ENCODE measurements at regions not wholly inside any gene's neighbourhood (a gene's known extent, or its start where the extent isn't known, plus 50 kb on each side); places are given as distances from the start of the nearest gene placed in this dataset.

DNA sequence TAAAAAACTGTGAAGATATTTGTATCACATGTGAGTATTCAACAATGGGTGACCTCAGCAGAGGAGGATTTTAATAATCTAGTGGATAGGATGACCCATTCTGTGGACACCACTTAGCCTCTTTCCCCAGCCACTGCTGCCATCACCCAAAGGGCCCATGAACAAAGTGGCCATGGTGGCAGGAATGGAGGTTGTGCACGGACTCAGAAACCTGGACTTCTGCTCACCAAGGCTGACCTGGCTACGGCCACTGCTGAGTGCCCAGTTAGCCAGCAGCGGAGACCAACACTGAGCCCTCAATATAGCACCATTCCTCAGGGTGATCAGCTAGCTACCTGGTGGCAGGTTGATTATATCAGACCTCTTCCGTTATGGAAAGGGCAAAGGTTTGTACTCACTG lies 1410.4 kb upstream of the CDH9 start:
- no peaks in the 10 kb centered on the region for H4K20me1 ChIP-seq (ENCODE audit: control insufficient read depth, insufficient read depth, insufficient read length)
- no peak overlapping the region for H3T11ph ChIP-seq (ENCODE audit: low read length)
- H3K79me2 ChIP-seq (ENCODE audit: insufficient read depth, low read length): no peaks in the 10 kb centered on the region
- H3K27me3 ChIP-seq (ENCODE audit: insufficient read depth, low read length): no peaks in the 10 kb centered on the region
- no peak overlapping the region for H3K4me3 Mint-ChIP-seq
- no peak overlapping the region for H3K56ac ChIP-seq (ENCODE audit: insufficient read length, low read depth, low read length)
- no peaks in the 10 kb centered on the region for H3K79me1 ChIP-seq (ENCODE audit: insufficient read depth, low read depth, low read length, poor library complexity, severe bottlenecking)
- H2AK5ac ChIP-seq (ENCODE audit: insufficient read length, low read length): no peak overlapping the region
- no peak overlapping the region for H3K9ac ChIP-seq (ENCODE audit: extremely low read depth, insufficient read length, low read length)
- no peak overlapping the region for H2BK15ac ChIP-seq (ENCODE audit: low read depth, low read length)
- no peaks in the 10 kb centered on the region for H3K4me1 ChIP-seq (ENCODE audit: insufficient read depth, low read length)
- no peak overlapping the region for H3K23ac ChIP-seq (ENCODE audit: insufficient read length, low read depth, low read length)
- no peaks in the 10 kb centered on the region for H3K27me3 Mint-ChIP-seq (ENCODE audit: low read depth)
- H4K91ac ChIP-seq (ENCODE audit: insufficient read length, low read depth, low read length): no peak overlapping the region
- H3K27ac ChIP-seq (ENCODE audit: insufficient read length, low read depth, low read length): no peak overlapping the region
- H3K4ac ChIP-seq (ENCODE audit: low read depth, low read length): no peak overlapping the region
- no peaks in the 10 kb centered on the region for H3K4me1 Mint-ChIP-seq
- H3K18ac ChIP-seq (ENCODE audit: insufficient read length, low read depth, low read length): no peak overlapping the region
- H3K23me2 ChIP-seq (ENCODE audit: insufficient read length, low read depth, low read length, poor library complexity, severe bottlenecking): no peaks in the 10 kb centered on the region
- H3K14ac ChIP-seq (ENCODE audit: insufficient read depth, low read length): no peak overlapping the region
- H3K9me3 Mint-ChIP-seq: peaks cover 10 to 11% of the 10 kb centered on the region in 2 experiments
- WGBS (ENCODE audit: extremely low coverage, insufficient read length, low lambda C conversion rate): no CpG with 5 or more reads among the region's 4 CpGs
- no peak overlapping the region for H2AFZ ChIP-seq (ENCODE audit: low read length)
- H3K27ac Mint-ChIP-seq: no peak overlapping the region
- H2BK120ac ChIP-seq (ENCODE audit: low read depth, low read length, poor library complexity, severe bottlenecking): no peak overlapping the region
- no peak overlapping the region for H3K4me2 ChIP-seq (ENCODE audit: insufficient read depth, insufficient read length, low read length)
- no peak for DNase-seq
- no peak overlapping the region for H2BK12ac ChIP-seq (ENCODE audit: insufficient read length, low read depth, low read length)
- H2BK5ac ChIP-seq (ENCODE audit: insufficient read length, low read length): no peak overlapping the region
- no peak overlapping the region for H4K5ac ChIP-seq (ENCODE audit: insufficient read length, low read depth, low read length)
- H4K8ac ChIP-seq (replicated peaks; ENCODE audit: insufficient read length, low read depth, low read length): no peak overlapping the region
- no peak overlapping the region for H2BK20ac ChIP-seq (ENCODE audit: low read depth, low read length, poor library complexity, severe bottlenecking)
- TF ChIP-seq, protein P1, sequence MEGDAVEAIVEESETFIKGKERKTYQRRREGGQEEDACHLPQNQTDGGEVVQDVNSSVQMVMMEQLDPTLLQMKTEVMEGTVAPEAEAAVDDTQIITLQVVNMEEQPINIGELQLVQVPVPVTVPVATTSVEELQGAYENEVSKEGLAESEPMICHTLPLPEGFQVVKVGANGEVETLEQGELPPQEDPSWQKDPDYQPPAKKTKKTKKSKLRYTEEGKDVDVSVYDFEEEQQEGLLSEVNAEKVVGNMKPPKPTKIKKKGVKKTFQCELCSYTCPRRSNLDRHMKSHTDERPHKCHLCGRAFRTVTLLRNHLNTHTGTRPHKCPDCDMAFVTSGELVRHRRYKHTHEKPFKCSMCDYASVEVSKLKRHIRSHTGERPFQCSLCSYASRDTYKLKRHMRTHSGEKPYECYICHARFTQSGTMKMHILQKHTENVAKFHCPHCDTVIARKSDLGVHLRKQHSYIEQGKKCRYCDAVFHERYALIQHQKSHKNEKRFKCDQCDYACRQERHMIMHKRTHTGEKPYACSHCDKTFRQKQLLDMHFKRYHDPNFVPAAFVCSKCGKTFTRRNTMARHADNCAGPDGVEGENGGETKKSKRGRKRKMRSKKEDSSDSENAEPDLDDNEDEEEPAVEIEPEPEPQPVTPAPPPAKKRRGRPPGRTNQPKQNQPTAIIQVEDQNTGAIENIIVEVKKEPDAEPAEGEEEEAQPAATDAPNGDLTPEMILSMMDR (conservative IDR thresholded peaks at IDR 0.05): no peak
- H3K9me3 ChIP-seq (ENCODE audit: control insufficient read depth, low read depth, low read length): no peaks in the 10 kb centered on the region
- peaks cover 0 to 3% (median 3%) of the 10 kb centered on the region in 3 experiments; a peak in 2 of 7 replicates for H3K36me3 Mint-ChIP-seq (ENCODE audit: insufficient read depth in 1 of 3, low read depth in 3 of 3)

Measured in H9 (cell line).